Pulmonary artery endothelial cell (primary cell): ENCODE measurements at regions not wholly inside any gene's neighbourhood (a gene's known extent, or its start where the extent isn't known, plus 50 kb on each side); places are given as distances from the start of the nearest gene placed in this dataset.

Experiments used
- DNase-seq: peaks from one replicate; pipeline ENCODE4 v3.0.0-alpha.2; 2011; ENCODE audit warnings: low read depth, low spot score

- DNase-seq: no peak
Observed at GRCh38 chr10:90975096-90975495, 54.2 kb upstream of the ANKRD1 start.

- no peak for DNase-seq
Observed at GRCh38 chr10:90977162-90977854, 56.4 kb upstream of the ANKRD1 start.

- no peak for DNase-seq
Observed at GRCh38 chr10:90977855-90978486, 57.1 kb upstream of the ANKRD1 start.

GRCh38 chr10:90982406-90983008 lies 61.6 kb upstream of the ANKRD1 start:
- DNase-seq: no peak

- DNase-seq: no peak
Observed at GRCh38 chr10:90983914-90984549, 63.1 kb upstream of the ANKRD1 start.

- no peak for DNase-seq
Observed at GRCh38 chr10:90984898-90985297, 64.0 kb upstream of the ANKRD1 start.

- no peak for DNase-seq
Observed at GRCh38 chr10:90985321-90985933, 64.5 kb upstream of the ANKRD1 start.

GRCh38 chr10:90986136-90986760 lies 65.4 kb upstream of the ANKRD1 start:
- no peak for DNase-seq

- DNase-seq: no peak
Observed at GRCh38 chr10:90986870-90987269, 66.0 kb upstream of the ANKRD1 start.

- DNase-seq: no peak
Observed at GRCh38 chr10:90987383-90987782, 66.5 kb upstream of the ANKRD1 start.

- no peak for DNase-seq
Observed at GRCh38 chr10:90988024-90988423, 67.1 kb upstream of the ANKRD1 start.

- no peak for DNase-seq
Observed at GRCh38 chr10:90988802-90989201, 67.9 kb upstream of the ANKRD1 start.

GRCh38 chr10:90989378-90989777 lies 68.5 kb upstream of the ANKRD1 start:
- DNase-seq: no peak

- no peak for DNase-seq
Observed at GRCh38 chr10:90992462-90992861, 71.6 kb upstream of the ANKRD1 start.

- DNase-seq: no peak
Observed at GRCh38 chr10:90993340-90993739, 72.5 kb upstream of the ANKRD1 start.

GRCh38 chr10:90997670-90998069 lies 76.8 kb upstream of the ANKRD1 start:
- DNase-seq: no peak

- DNase-seq: no peak
Observed at GRCh38 chr10:90998733-90999511, 78.0 kb upstream of the ANKRD1 start.

- no peak for DNase-seq
Observed at GRCh38 chr10:90999512-91000172, 78.8 kb upstream of the ANKRD1 start.

GRCh38 chr10:91000470-91000869 lies 79.6 kb upstream of the ANKRD1 start:
- DNase-seq: no peak

- DNase-seq: no peak
Observed at GRCh38 chr10:91000985-91001384, 80.1 kb upstream of the ANKRD1 start.
